PC-9 (cell line): ENCODE measurements at regions not wholly inside any gene's neighbourhood (a gene's known extent, or its start where the extent isn't known, plus 50 kb on each side); places are given as distances from the start of the nearest gene placed in this dataset.

Experiments used
- CTCF ChIP-seq: fragments of 200-600 bp; sonication (generic); conservative IDR thresholded peaks from 2 replicates; pipeline ENCODE4 v1.6.1; 2017; ENCODE audit warnings: mixed run types, antibody characterized with exemption, mild to moderate bottlenecking, moderate library complexity
- EZH2 ChIP-seq: fragments of 200-600 bp; sonication (generic); IDR thresholded peaks from 2 replicates; pipeline ENCODE4 v1.8.0; 2017; ENCODE audit warnings: antibody characterized with exemption, low read depth

GRCh38 chr1:90405726-90406125 is 311.4 kb downstream of the BARHL2 start:
- TF ChIP-seq CTCF: no peak
- no peak for TF ChIP-seq EZH2
